ENCODE measurements at regions not wholly inside any gene's neighbourhood (a gene's known extent, or its start where the extent isn't known, plus 50 kb on each side); places are given as distances from the start of the nearest gene placed in this dataset.

- TF ChIP-seq ZNF462 (CRISPR knock-in tag; IDR thresholded peaks at IDR 0.05) (no peak), CREB1 (CRISPR knock-in tag; IDR thresholded peaks at IDR 0.05; ENCODE audit: low read depth) (no peak), JUNB (IDR thresholded peaks at IDR 0.05; ENCODE audit: unreplicated experiment) (no peak), CTCF (conservative IDR thresholded peaks at IDR 0.05; ENCODE audit: low read depth in 2 of 2) (no peak), NANOG (IDR thresholded peaks at IDR 0.05; ENCODE audit: borderline replicate concordance) (no peak), EZH2phosphoT487 (IDR thresholded peaks at IDR 0.05; ENCODE audit: unreplicated experiment) (no peak)
Observed at GRCh38 chr3:59542276-59542675, 492.5 kb upstream of the CFAP20DC start (continued).

GRCh38 chr3:59540696-59541095 is 490.9 kb upstream of the CFAP20DC start:
- Mint-ChIP-seq H3K27me3 (ENCODE audit: insufficient read depth, low read depth, poor library complexity) (no peaks in the 10 kb centered on the region), H3K4me1 (peaks cover 11% of the 10 kb centered on the region), H3K4me3 (no peak overlapping the region; the same call in 2 of the 3 replicates), H3K36me3 (ENCODE audit: low read depth) (no peaks in the 10 kb centered on the region), H3K27ac (peak overlapping the region; percentile 64), H3K9me3 (no peaks in the 10 kb centered on the region)
- H3K36me3 ChIP-seq (ENCODE audit: insufficient read depth), result no peaks in the 10 kb centered on the region
- DNase-seq (ENCODE audit: low spot score), result peak; percentile 17
- no peak overlapping the region; the same call in 1 of the 2 replicates for H3K27ac ChIP-seq (ENCODE audit: low read depth)
- H3K4me2 ChIP-seq, result peak overlapping the region; percentile 28; the same call in 1 of the 2 replicates
- H3K4me3 ChIP-seq, result no peak overlapping the region
- H2AFZ ChIP-seq, result peak overlapping the region; percentile 85
- H3K27me3 ChIP-seq (ENCODE audit: insufficient read depth), result no peaks in the 10 kb centered on the region
- ATAC-seq, result no peak; the same call in 2 of the 3 replicates
- peaks cover 10% of the 10 kb centered on the region; the same call in 1 of the 2 replicates for H3K4me1 ChIP-seq (ENCODE audit: insufficient read depth)
- no peaks in the 10 kb centered on the region for H3F3A ChIP-seq (replicated peaks; ENCODE audit: low read depth)
- no peaks in the 10 kb centered on the region for H4K20me1 ChIP-seq (replicated peaks; ENCODE audit: insufficient read depth)
- peaks cover 5% of the 10 kb centered on the region; the same call in 1 of the 2 replicates for H3K9me2 ChIP-seq (ENCODE audit: insufficient read depth)
- H3K79me2 ChIP-seq (replicated peaks; ENCODE audit: insufficient read depth), result no peaks in the 10 kb centered on the region
- no peak for TF ChIP-seq ETS1 (IDR thresholded peaks at IDR 0.05)
- TF ChIP-seq CREB1 (CRISPR knock-in tag; IDR thresholded peaks at IDR 0.05; ENCODE audit: low read depth), result no peak
- TF ChIP-seq ZNF114 (CRISPR knock-in tag; IDR thresholded peaks at IDR 0.05), result no peak
- no peak for TF ChIP-seq JUNB (IDR thresholded peaks at IDR 0.05; ENCODE audit: unreplicated experiment)
- no peak for TF ChIP-seq ZNF331 (CRISPR knock-in tag; IDR thresholded peaks at IDR 0.05; ENCODE audit: low read depth)
- TF ChIP-seq STAT1 (IDR thresholded peaks at IDR 0.05; ENCODE audit: unreplicated experiment), result no peak
- no peak for TF ChIP-seq EZH2phosphoT487 (IDR thresholded peaks at IDR 0.05; ENCODE audit: unreplicated experiment)
